Right cardiac atrium (tissue), 5 donors: ENCODE measurements at regions not wholly inside any gene's neighbourhood (a gene's known extent, or its start where the extent isn't known, plus 50 kb on each side); places are given as distances from the start of the nearest gene placed in this dataset.
A peak's percentile ranks its signal among the peaks of the same experiment; 100 is the strongest.

Experiments
- ATAC-seq, 2 donors: fragments of 200-7000 bp; cut with Tn5 transposase; one replicate each; pipeline versions ENCODE4 v1.8.0 to v1.9.1; 2020; ENCODE audit warnings: moderate library complexity in 2 of 2, mild to moderate bottlenecking in 1 of 2
- DNase-seq, 3 donors: peaks; one replicate each; pipeline ENCODE4 v3.0.0-alpha.2; 2020
- H3K27ac ChIP-seq: one replicate; pipeline ENCODE4 v1.5.1; 2013; ENCODE audit warnings: mild to moderate bottlenecking, low read length, control low read depth, moderate library complexity
- H3K27me3 ChIP-seq: one replicate; pipeline ENCODE4 v1.6.1; 2013; ENCODE audit not compliant: control insufficient read depth, insufficient read depth
- H3K4me1 ChIP-seq: one replicate; pipeline ENCODE4 v1.6.1; 2013; ENCODE audit warnings: low read length; ENCODE audit not compliant: control insufficient read depth, insufficient read depth
- H3K4me3 ChIP-seq: one replicate; pipeline ENCODE4 v1.5.1; 2013; ENCODE audit warnings: low read length, control low read depth
- H3K9me3 ChIP-seq: one replicate; pipeline ENCODE4 v1.6.1; 2013; ENCODE audit warnings: low read length; ENCODE audit not compliant: control insufficient read depth
- WGBS: extraction: QIAGEN DNeasy Blood & Tissue Kit; methylation state at CpG from one replicate; pipeline ENCODE4 v1.1.7; 2013; 5-methylcytosine and 5-hydroxymethylcytosine counted together
- intact Hi-C, 4 donors: fragments of 100-400 bp; cut with DNase I; formaldehyde crosslinking; loops; one replicate each; pipeline versions ENCODE4 v1.11.0 to v1.14.0; 2022 to 2023
- donor health status: healthy with polysubstance abuse.
- donor health status: DM: no; HTN: yes; CAD: no.
- donor health status: DM: no; HTN: no; CAD: no.
- donor health status: DM: no; HTN: yes; CAD: no; lungs with severe emphysema.
- donor health status: DM: yes; HTN: yes; CAD: no.

DNA sequence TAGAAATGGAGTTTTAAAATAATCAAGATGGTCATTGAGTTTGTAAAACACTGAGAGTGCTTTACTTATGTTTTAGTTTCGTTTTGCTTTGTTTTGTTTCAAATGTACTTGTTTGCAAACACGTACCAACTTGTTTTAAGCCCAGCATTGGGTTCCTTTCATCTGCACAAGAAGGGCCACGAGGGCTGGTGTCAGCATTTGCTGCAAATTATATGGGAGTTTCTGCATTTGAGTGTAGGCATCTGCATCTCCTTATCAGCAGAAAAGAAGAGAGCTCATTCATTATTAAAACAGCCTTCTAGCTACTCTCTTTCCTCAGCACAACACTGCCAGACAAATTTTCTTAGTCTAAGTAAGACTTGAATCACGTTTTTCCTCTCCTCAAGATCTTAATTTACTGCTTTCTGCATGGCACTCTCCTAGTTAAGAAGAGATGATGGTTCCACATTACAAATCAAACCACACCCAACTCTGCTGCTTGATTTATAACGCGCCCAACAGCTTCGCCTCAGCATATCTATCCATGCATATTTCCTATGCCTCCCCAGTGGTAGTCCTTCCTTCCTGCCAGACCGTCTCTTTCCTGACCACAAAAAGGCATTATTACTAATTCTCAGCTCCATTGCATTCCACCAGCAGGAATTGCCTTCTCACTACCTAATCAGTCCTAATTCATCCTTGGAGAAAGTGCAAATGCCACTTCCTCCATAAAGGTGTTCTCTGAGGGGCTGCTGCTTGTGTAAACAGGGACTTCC is 95.2 kb upstream of the CAST start:
- intact Hi-C loops: no loop called here
- WGBS: 42% methylated on average over 8 of the region's 8 CpGs
- DNase-seq (no peak), ATAC-seq (no peak)
- Histone ChIP-seq H3K27ac (no peak overlapping the region), H3K27me3 (no peaks in the 10 kb centered on the region), H3K9me3 (no peaks in the 10 kb centered on the region), H3K4me1 (no peaks in the 10 kb centered on the region), H3K4me3 (no peak overlapping the region)

DNA sequence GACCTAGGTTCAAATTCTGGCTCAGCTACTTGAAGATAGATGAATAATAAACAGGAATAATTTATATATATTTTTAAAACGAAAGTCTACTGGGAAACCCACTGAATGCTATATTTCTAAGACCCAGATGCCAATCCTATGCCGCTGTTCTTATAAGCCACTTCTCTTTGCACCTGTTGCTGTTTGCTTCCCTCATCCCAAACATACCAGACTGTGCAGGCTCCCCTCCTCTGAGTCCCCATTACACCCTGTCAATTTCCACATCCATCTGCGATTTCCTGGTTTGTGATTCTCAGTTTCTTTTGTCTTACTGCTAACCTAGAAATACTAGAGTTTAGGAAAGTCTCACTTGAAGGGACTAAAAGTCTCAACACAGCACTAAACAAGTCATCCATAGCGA is 92.8 kb upstream of the CAST start:
- Histone ChIP-seq H3K4me1 (no peaks in the 10 kb centered on the region), H3K27ac (no peak overlapping the region), H3K27me3 (no peaks in the 10 kb centered on the region), H3K9me3 (no peaks in the 10 kb centered on the region), H3K4me3 (no peak overlapping the region)
- DNase-seq: no peak
- ATAC-seq: no peak
- intact Hi-C loops: no loop called here
- 88% methylated on average over 4 of the region's 4 CpGs for WGBS

DNA sequence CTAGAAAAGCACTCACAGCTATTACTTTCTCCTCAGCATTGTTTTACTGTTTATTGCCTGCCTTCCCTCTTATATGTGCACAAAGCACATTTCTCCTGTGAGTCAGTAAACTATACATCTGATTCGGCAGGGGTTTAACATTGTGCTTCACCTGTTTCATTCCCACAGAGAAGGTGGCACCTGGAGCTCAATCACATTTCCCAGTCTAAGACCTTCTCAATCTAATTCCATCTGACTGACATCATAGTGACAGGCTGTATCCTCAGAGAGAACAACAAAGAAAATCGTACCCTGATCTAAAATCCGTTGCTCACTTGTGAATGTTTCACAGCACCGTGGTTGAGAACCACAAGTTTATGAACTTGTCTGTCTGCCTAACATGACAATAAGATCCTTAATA is 92.4 kb upstream of the CAST start:
- WGBS: 76% methylated on average over 4 of the region's 4 CpGs
- Histone ChIP-seq H3K4me3 (no peak overlapping the region), H3K4me1 (no peaks in the 10 kb centered on the region), H3K27ac (no peak overlapping the region), H3K9me3 (no peaks in the 10 kb centered on the region), H3K27me3 (no peaks in the 10 kb centered on the region)
- intact Hi-C loops: no loop called here
- ATAC-seq (no peak), DNase-seq (no peak)

DNA sequence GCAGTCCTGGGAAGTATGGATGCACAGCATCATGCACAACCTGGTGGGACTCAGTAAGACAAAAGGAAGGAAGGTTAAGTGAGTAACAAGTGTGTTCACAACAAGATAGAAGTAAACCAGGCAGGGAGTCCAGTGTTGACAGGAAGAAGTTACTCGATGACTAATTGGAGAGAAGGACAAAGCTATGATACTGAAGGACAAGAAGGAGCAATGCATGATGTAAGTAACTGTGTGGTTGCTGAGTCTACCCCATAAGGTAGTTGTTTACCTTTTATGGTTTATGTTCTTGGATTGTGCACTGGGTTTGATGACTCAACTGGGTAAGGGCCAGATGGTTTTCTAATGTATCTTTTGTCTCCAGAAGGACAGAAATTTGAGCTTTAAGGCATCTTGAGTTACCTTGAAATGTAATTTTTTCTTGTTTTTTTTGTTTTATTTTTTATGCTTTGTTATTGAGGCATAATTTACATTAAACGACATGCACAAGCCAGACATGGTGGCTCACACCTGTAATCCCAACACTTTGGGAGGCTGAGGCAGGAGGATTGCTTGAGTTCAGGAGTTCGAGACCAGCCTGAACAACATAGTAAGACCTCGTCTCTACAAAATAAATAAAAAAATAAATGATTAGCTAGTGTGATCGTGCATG is 89.2 kb upstream of the CAST start:
- ATAC-seq (no peak), DNase-seq (no peak)
- no peak overlapping the region for H3K27ac ChIP-seq
- intact Hi-C loops: no loop called here
- H3K4me3 ChIP-seq: no peak overlapping the region
- 82% methylated on average over 5 of the region's 5 CpGs for WGBS
- H3K27me3 ChIP-seq: no peaks in the 10 kb centered on the region
- H3K9me3 ChIP-seq: no peaks in the 10 kb centered on the region
- no peaks in the 10 kb centered on the region for H3K4me1 ChIP-seq

DNA sequence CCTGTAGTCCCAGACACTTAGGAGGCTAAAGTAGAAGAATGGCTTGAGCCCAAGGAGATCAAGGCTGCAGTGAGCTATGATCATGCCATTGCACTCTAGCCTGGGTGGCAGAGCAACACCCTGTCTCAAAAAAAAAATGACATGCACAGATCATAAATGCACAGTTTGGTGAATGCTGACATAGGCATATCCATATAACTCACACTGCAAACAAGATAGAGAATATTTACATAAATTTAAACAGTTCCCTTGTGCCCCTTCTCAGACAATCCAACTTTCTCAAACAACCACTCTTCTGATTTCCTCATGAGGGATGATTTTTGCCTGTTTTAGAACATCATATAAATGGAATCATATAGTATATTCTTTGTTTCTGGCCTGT is 88.7 kb upstream of the CAST start:
- Histone ChIP-seq H3K4me1 (no peaks in the 10 kb centered on the region), H3K27ac (no peak overlapping the region), H3K4me3 (no peak overlapping the region), H3K27me3 (no peaks in the 10 kb centered on the region), H3K9me3 (no peaks in the 10 kb centered on the region)
- intact Hi-C loops: no loop called here
- DNase-seq (no peak), ATAC-seq (no peak)

DNA sequence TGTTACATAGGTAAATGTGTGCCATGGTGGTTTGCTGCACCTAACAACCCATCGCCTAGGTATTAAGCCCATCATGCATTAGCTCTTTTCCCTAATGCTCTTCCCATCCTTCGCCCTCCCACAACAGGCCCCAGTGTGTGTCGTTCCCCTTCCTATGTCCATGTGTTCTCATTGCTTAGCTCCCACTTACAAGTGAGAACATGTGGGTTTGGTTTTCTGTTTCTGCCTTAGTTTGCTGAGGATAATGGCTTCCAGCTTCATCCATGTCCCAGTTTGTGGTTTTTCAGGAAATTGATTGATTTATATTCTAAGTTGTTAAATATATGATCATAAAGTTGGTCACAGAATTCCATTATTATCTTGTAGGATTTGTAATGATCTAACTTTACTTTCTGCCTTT is 85.3 kb upstream of the CAST start:
- DNase-seq (no peak), ATAC-seq (no peak)
- WGBS: 90% methylated on average over 3 of the region's 3 CpGs

DNA sequence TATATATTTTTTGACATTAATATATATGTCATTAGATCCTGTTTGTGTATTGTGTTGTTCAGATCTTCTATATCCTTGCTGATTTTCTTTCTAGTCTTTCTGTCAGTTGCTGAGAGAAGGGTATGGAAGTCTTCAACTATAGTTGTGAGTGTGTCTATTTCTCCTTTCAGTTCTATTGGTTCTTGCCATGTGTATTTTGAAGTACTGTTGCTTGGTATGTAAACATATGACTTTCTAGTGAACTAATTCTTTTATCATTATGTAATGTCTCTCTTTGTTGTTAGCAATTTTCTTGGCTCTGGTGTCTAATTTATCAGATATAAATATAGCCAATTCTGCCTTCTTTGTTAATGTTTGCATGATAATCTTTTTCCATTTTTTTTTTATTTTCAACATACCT is 84.3 kb upstream of the CAST start:
- no peak overlapping the region for H3K27ac ChIP-seq
- no peaks in the 10 kb centered on the region for H3K27me3 ChIP-seq
- no peaks in the 10 kb centered on the region for H3K9me3 ChIP-seq
- intact Hi-C loops: no loop called here
- no peak overlapping the region for H3K4me3 ChIP-seq
- no peak for DNase-seq
- ATAC-seq: no peak
- no peaks in the 10 kb centered on the region for H3K4me1 ChIP-seq

More for the DNA sequence above, 85.3 kb upstream of the CAST start:
- Histone ChIP-seq H3K4me3 (no peak overlapping the region), H3K27ac (no peak overlapping the region), H3K9me3 (no peaks in the 10 kb centered on the region), H3K4me1 (no peaks in the 10 kb centered on the region), H3K27me3 (no peaks in the 10 kb centered on the region)
- intact Hi-C loops: no loop called here

DNA sequence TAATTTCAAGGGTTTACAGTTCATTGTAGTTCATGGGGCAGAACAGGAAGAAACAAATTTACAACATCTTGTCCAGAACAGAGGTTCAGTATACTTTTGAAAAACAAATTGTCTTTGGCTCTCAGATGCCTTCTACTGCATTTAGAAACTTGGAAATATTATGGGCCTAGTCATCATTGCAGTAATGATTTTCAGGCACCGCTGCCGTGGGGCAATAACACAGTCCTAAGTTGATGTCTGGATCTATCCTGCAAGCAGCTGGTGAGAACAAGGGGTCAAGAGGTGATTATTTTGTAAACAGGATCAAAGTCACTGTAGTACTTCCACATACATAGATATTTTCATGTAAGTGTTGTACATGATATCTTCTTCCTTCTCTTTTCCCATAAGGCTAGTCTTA is 82.5 kb upstream of the CAST start:
- Histone ChIP-seq H3K27me3 (no peaks in the 10 kb centered on the region), H3K4me3 (no peak overlapping the region), H3K4me1 (no peaks in the 10 kb centered on the region), H3K9me3 (no peaks in the 10 kb centered on the region), H3K27ac (no peak overlapping the region)
- ATAC-seq (no peak), DNase-seq (no peak)
- WGBS: 94% methylated on average over 2 of the region's 2 CpGs
- intact Hi-C loops: no loop called here

DNA sequence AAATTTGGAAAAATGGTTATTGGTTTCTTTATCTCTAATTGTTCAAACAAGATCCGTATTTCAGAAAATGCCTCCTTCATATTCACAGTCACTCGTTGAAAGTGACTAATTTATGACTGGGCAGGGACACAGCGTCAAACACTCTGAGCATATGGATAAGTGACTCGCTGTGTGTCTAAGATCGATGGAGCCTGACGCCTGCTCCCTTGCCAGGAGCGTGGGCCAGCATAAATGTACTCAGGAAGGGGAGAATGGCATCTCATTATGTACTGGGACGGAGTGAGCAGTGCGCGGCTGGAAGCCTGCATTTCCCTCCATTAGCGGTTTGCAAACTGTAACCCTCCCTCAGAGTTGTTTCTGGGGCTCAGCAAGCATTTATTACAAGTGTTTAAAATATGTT is 79.8 kb upstream of the CAST start:
- ATAC-seq: no peak
- no peak overlapping the region for H3K4me3 ChIP-seq
- H3K27me3 ChIP-seq: no peaks in the 10 kb centered on the region
- WGBS: 78% methylated on average over 11 of the region's 11 CpGs
- no peaks in the 10 kb centered on the region for H3K4me1 ChIP-seq
- H3K9me3 ChIP-seq: no peaks in the 10 kb centered on the region
- intact Hi-C loops: no loop called here
- DNase-seq: peak in 1 of 3 donors; percentile 25
- H3K27ac ChIP-seq: no peak overlapping the region

DNA sequence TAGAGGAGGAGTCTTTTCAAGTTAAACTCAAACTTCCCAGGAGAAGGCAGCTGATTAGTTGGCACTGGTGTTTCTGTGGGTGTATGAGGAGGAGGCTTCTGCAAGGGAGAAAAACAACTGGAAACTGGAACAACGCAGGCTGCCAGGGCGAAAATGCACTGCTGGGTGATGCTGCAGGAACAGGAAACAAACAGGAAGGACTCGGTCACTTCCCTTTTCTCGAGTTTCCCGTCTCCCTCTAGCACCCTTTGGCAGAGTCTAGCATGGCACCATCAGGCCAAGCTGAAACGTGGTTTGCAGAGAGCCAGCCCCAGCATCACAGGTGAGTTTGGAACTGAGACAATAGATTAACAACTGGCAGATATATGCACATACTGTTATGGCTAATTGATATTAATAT is 77.5 kb upstream of the CAST start:
- H3K4me3 ChIP-seq: no peak overlapping the region
- WGBS: 52% methylated on average over 6 of the region's 6 CpGs
- ATAC-seq (peak; percentile 29), DNase-seq (peak in 1 of 3 donors; percentile 47)
- no peaks in the 10 kb centered on the region for H3K27me3 ChIP-seq
- H3K27ac ChIP-seq: no peak overlapping the region
- intact Hi-C loops: no loop called here
- H3K4me1 ChIP-seq: no peaks in the 10 kb centered on the region
- no peaks in the 10 kb centered on the region for H3K9me3 ChIP-seq

DNA sequence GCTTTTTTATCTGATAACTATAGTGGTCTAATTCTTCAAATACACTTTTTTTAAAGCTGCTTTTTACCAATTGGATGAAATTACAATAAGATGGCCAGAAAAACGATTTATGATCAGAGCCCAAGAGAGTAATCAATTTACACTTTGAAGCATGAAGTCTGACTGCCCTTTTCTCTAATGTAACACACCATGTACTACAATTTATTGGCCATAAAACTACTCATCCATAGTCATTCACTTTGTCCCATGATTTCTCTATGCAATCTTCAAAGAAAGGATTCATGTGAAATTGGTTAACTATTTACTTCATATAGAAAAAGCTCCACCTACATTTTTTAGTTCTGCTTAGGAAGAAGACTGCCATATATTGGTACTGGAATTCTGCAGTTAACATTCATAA is 73.6 kb upstream of the CAST start:
- DNase-seq (no peak), ATAC-seq (no peak)
- intact Hi-C loops: no loop called here
- Histone ChIP-seq H3K4me3 (no peak overlapping the region), H3K4me1 (no peaks in the 10 kb centered on the region), H3K27me3 (no peaks in the 10 kb centered on the region), H3K27ac (no peak overlapping the region), H3K9me3 (no peaks in the 10 kb centered on the region)
- WGBS: 85% methylated on average over 1 of the region's 1 CpG

DNA sequence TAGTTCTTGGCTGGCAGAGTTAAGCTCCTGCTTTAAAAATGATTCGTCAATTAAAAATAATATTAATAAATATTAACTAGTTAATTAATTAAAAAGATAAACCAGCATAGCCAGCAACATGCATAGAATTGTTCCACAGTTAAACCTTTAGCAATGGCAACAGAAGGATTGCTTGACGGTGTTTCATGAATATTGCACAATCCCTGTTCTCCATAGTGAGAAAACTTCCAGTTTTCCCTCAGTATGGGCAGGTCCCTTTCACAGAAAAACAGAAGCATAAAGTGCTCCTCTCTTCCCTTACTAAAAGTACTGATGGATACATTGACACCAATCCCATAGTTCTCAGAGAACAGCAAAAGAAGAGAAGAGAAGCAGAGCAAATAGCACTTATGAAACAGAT is 71.4 kb upstream of the CAST start:
- Histone ChIP-seq H3K4me1 (no peaks in the 10 kb centered on the region), H3K27ac (no peak overlapping the region), H3K9me3 (no peaks in the 10 kb centered on the region), H3K4me3 (no peak overlapping the region), H3K27me3 (no peaks in the 10 kb centered on the region)
- DNase-seq (no peak), ATAC-seq (no peak)
- 77% methylated on average over 2 of the region's 2 CpGs for WGBS
- intact Hi-C loops: loop anchor here in 1 of 4 donors (10.0 kb wide), 1 partner anchor 736 kb away; no protein-coding TSS in a partner anchor
